H1 (cell line): ENCODE measurements at regions not wholly inside any gene's neighbourhood (a gene's known extent, or its start where the extent isn't known, plus 50 kb on each side); places are given as distances from the start of the nearest gene placed in this dataset.

ENCODE experiments used
- CTCF ChIA-PET: fragments of 300-600 bp; sonication (Branson Sonifier 250); formaldehyde crosslinking; loops from one replicate; lab custom pipeline; 2021; ENCODE audit not compliant: partially characterized antibody; lab: Charles Lee
- POLR2A ChIA-PET: fragments of 300-600 bp; sonication (Branson Sonifier 250); formaldehyde crosslinking; loops from one replicate; lab custom pipeline; 2021; ENCODE audit warnings: inconsistent platforms; ENCODE audit not compliant: partially characterized antibody; lab: Charles Lee
- DNase-seq, 2 experiments: peaks; one replicate each; pipeline versions ENCODE4 v3.0.0 to v3.0.0-alpha.2; 2010 to 2022; ENCODE audit warnings: low spot score in 2 of 2, low read depth in 1 of 2, mixed read lengths in 1 of 2
- FAIRE-seq: peaks from 2 replicates; lab custom pipeline; 2011; peaks lifted over from hg19 to GRCh38; lab: Jason Lieb, UNC
- H2AFZ ChIP-seq: 2 replicates; pipeline ENCODE4 v1.8.1; 2012; ENCODE audit warnings: low read length, inconsistent platforms
- H2AK5ac ChIP-seq: 2 replicates; pipeline ENCODE4 v1.6.1; 2013; ENCODE audit warnings: low read depth, low read length
- H2BK120ac ChIP-seq: replicated peaks from 2 replicates; pipeline ENCODE3; 2013; ENCODE audit warnings: low read depth, low read length, inconsistent platforms
- H2BK12ac ChIP-seq: 2 replicates; pipeline ENCODE4 v1.6.1; 2013; ENCODE audit warnings: low read depth, low read length
- H2BK15ac ChIP-seq: 2 replicates; pipeline ENCODE4 v1.6.1; 2013; ENCODE audit warnings: low read length
- H2BK20ac ChIP-seq: 2 replicates; pipeline ENCODE4 v1.6.1; 2013; ENCODE audit warnings: low read length
- H2BK5ac ChIP-seq: 2 replicates; pipeline ENCODE4 v1.6.1; 2013; ENCODE audit warnings: low read depth, low read length
- H3K14ac ChIP-seq: 2 replicates; pipeline ENCODE4 v1.6.1; 2013; ENCODE audit warnings: inconsistent platforms; ENCODE audit not compliant: insufficient read length
- H3K18ac ChIP-seq: 2 replicates; pipeline ENCODE4 v1.6.1; 2013; ENCODE audit warnings: low read length; ENCODE audit errors: extremely low read depth
- H3K23ac ChIP-seq: 2 replicates; pipeline ENCODE4 v1.6.1; 2013; ENCODE audit warnings: inconsistent platforms; ENCODE audit not compliant: insufficient read length
- H3K23me2 ChIP-seq: 2 replicates; pipeline ENCODE4 v1.6.1; 2013; ENCODE audit warnings: low read depth, low read length
- H3K27ac ChIP-seq: 2 replicates; pipeline ENCODE4 v1.6.1; 2011; ENCODE audit warnings: low read depth, low read length, inconsistent platforms
- H3K27me3 ChIP-seq, 4 experiments: replicated peaks in 1 of 4; 1 replicate in 1 of 4; 2 replicates in 3 of 4; pipeline versions ENCODE4 v1.6.1 to v1.8.1; 2011 to 2013; ENCODE audit warnings: low read length in 3 of 4, mild to moderate bottlenecking in 3 of 4, inconsistent platforms in 2 of 4, mixed read lengths in 2 of 4, moderate library complexity in 1 of 4; ENCODE audit not compliant: control insufficient read depth in 3 of 4, insufficient read depth in 3 of 4; ENCODE audit errors: extremely low read depth in 1 of 4
- H3K36me3 ChIP-seq, 4 experiments: 2 replicates each; pipeline versions ENCODE4 v1.6.1 to v1.8.1; 2011 to 2013; ENCODE audit warnings: mild to moderate bottlenecking in 4 of 4, low read length in 3 of 4, moderate library complexity in 2 of 4, control low read depth in 1 of 4, inconsistent platforms in 1 of 4; ENCODE audit not compliant: insufficient read depth in 4 of 4, control insufficient read depth in 2 of 4
- H3K4ac ChIP-seq: replicated peaks from 2 replicates; pipeline ENCODE3; 2013; ENCODE audit warnings: low read length, low read depth, mixed read lengths, inconsistent platforms; ENCODE audit not compliant: insufficient read length
- H3K4me1 ChIP-seq, 4 experiments: replicated peaks in 1 of 4; 1 replicate in 1 of 4; 2 replicates in 3 of 4; pipeline versions ENCODE4 v1.6.1 to v1.8.1; 2011 to 2013; ENCODE audit warnings: low read length in 3 of 4, inconsistent platforms in 2 of 4, mixed read lengths in 1 of 4; ENCODE audit not compliant: insufficient read depth in 4 of 4, control insufficient read depth in 3 of 4
- H3K4me2 ChIP-seq, 2 experiments: 2 replicates each; pipeline versions ENCODE4 v1.6.1 to v1.8.1; 2011 to 2013; ENCODE audit warnings: low read depth in 2 of 2, low read length in 2 of 2, control low read depth in 1 of 2, inconsistent platforms in 1 of 2, mild to moderate bottlenecking in 1 of 2; ENCODE audit not compliant: insufficient read depth in 1 of 2
- H3K4me3 ChIP-seq, 4 experiments: fragments of 200-600, 300-600 bp in 1 of 4; sonication (generic), shearing (Covaris generic), sonication (Bioruptor Twin) in 1 of 4; 2 replicates each; pipeline versions ENCODE4 v1.5.1 to v1.8.1; 2011 to 2016; ENCODE audit warnings: low read length in 4 of 4, low read depth in 3 of 4, control low read depth in 2 of 4, inconsistent platforms in 2 of 4, mild to moderate bottlenecking in 2 of 4, mixed read lengths in 1 of 4, moderate library complexity in 1 of 4; ENCODE audit not compliant: insufficient read depth in 2 of 4; ENCODE audit errors: extremely low read depth in 1 of 4
- H3K56ac ChIP-seq: replicated peaks from 2 replicates; pipeline ENCODE3; 2013; ENCODE audit warnings: low read depth, mild to moderate bottlenecking, mixed read lengths, low read length, inconsistent platforms; ENCODE audit not compliant: insufficient read length
- H3K79me1 ChIP-seq: 2 replicates; pipeline ENCODE4 v1.6.1; 2013; ENCODE audit warnings: low read depth, low read length, control low read depth
- H3K79me2 ChIP-seq, 2 experiments: 2 replicates each; pipeline versions ENCODE4 v1.6.1 to v1.8.1; 2012 to 2013; ENCODE audit warnings: low read length in 2 of 2, mild to moderate bottlenecking in 2 of 2, inconsistent platforms in 1 of 2; ENCODE audit not compliant: insufficient read depth in 2 of 2, control insufficient read depth in 1 of 2
- H3K9ac ChIP-seq, 4 experiments: replicated peaks in 1 of 4; 1 replicate in 1 of 4; 2 replicates in 3 of 4; pipeline versions ENCODE4 v1.6.1 to v1.8.1; 2011 to 2013; ENCODE audit warnings: low read depth in 3 of 4, low read length in 3 of 4, control low read depth in 2 of 4, mild to moderate bottlenecking in 2 of 4, moderate library complexity in 2 of 4, inconsistent platforms in 1 of 4; ENCODE audit errors: extremely low read depth in 1 of 4
- H3K9me3 ChIP-seq, 2 experiments: 2 replicates each; pipeline versions ENCODE4 v1.6.1 to v1.8.1; 2012 to 2013; ENCODE audit warnings: mild to moderate bottlenecking in 2 of 2, moderate library complexity in 2 of 2, control low read depth in 1 of 2, inconsistent platforms in 1 of 2, low read depth in 1 of 2, low read length in 1 of 2, mixed read lengths in 1 of 2; ENCODE audit not compliant: insufficient read depth in 2 of 2
- H4K20me1 ChIP-seq, 2 experiments: replicated peaks in 1 of 2; 2 replicates each; pipeline versions ENCODE3 to v1.8.1; 2011 to 2013; ENCODE audit warnings: inconsistent platforms in 2 of 2, low read length in 2 of 2, mild to moderate bottlenecking in 1 of 2; ENCODE audit not compliant: insufficient read depth in 2 of 2, control insufficient read depth in 1 of 2
- H4K5ac ChIP-seq: 2 replicates; pipeline ENCODE4 v1.6.1; 2013; ENCODE audit warnings: low read length, low read depth, mixed read lengths, inconsistent platforms; ENCODE audit not compliant: insufficient read length
- H4K8ac ChIP-seq: 2 replicates; pipeline ENCODE4 v1.8.0; 2013; ENCODE audit warnings: mild to moderate bottlenecking, moderate library complexity, low read length, inconsistent platforms; ENCODE audit not compliant: insufficient read depth; ENCODE audit errors: extremely low read depth
- H4K91ac ChIP-seq: replicated peaks from 2 replicates; pipeline ENCODE3; 2013; ENCODE audit warnings: low read length, mixed read lengths, inconsistent platforms; ENCODE audit not compliant: insufficient read length
- CTBP2 ChIP-seq: IDR thresholded peaks from 2 replicates; pipeline ENCODE4 v1.7.0; 2011; ENCODE audit warnings: borderline replicate concordance, mild to moderate bottlenecking, moderate library complexity, mixed read lengths, low read length; ENCODE audit not compliant: insufficient read depth, insufficient read length
- KDM4A ChIP-seq: IDR thresholded peaks from one replicate; pipeline ENCODE4 v1.7.1; 2012; ENCODE audit warnings: low read depth, mild to moderate bottlenecking, moderate library complexity, low read length, inconsistent platforms; ENCODE audit not compliant: severe bottlenecking
- WGBS, 2 experiments: shearing (Covaris generic) in 1 of 2; methylation state at CpG; one replicate each; pipeline versions ENCODE4 v1.1.6 to v1.1.7; 2013 to 2015; ENCODE audit warnings: low lambda C conversion rate in 2 of 2, mixed read lengths in 2 of 2, inconsistent platforms in 1 of 2, low coverage in 1 of 2, missing lambda C conversion rate in 1 of 2; ENCODE audit not compliant: insufficient replicate concordance in 2 of 2, insufficient coverage in 1 of 2, insufficient read length in 1 of 2; ENCODE audit errors: extremely low coverage in 1 of 2, missing lambda C conversion rate in 1 of 2; 5-methylcytosine and 5-hydroxymethylcytosine counted together

DNA sequence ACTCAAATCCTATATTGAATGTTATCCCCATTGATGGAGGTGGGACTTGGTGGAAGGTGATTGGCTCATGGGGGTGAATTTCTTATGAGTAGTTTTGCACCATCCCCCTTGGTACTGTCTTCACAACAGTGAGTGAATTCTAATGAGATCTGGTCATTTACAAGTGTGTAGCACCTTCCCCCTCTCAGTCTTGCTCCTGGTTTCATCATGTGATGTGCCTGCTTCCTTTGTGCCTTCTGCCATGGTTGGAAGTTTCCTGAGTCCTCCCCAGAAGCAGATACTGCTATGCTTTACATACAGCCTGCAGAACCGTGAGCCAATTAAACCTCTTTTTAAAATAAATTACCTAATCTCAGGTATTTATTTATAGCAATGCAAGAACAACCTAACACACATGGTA lies 302.4 kb upstream of the KITLG start:
- H3K9me3 ChIP-seq, result no peaks in the 10 kb centered on the region
- H3K4ac ChIP-seq, result no peak overlapping the region
- H3K4me2 ChIP-seq, result no peak overlapping the region
- ChIA-PET POLR2A (no interaction called here), CTCF (no interaction called here)
- H3K27ac ChIP-seq, result no peak overlapping the region
- no peaks in the 10 kb centered on the region for H3K79me1 ChIP-seq
- no peak overlapping the region for H2BK20ac ChIP-seq
- no peak overlapping the region for H3K9ac ChIP-seq
- H4K20me1 ChIP-seq, result no peaks in the 10 kb centered on the region
- no peak overlapping the region for H3K18ac ChIP-seq
- no peak overlapping the region for H3K4me3 ChIP-seq
- no peaks in the 10 kb centered on the region for H3K4me1 ChIP-seq
- no peak overlapping the region for H2BK120ac ChIP-seq
- H4K91ac ChIP-seq, result no peak overlapping the region
- no peak overlapping the region for H2BK12ac ChIP-seq
- H4K8ac ChIP-seq, result no peak overlapping the region
- no peak overlapping the region for H2BK5ac ChIP-seq
- no peak overlapping the region for H3K56ac ChIP-seq
- no peaks in the 10 kb centered on the region for H3K36me3 ChIP-seq
- H3K79me2 ChIP-seq, result no peaks in the 10 kb centered on the region
- no peak overlapping the region for H2BK15ac ChIP-seq
- FAIRE-seq (no peak), DNase-seq (no peak)
- no peak overlapping the region for H4K5ac ChIP-seq
- no peak overlapping the region for H2AK5ac ChIP-seq
- H2AFZ ChIP-seq, result no peak overlapping the region
- H3K27me3 ChIP-seq, result peaks cover 0 to 1% (median 0%) of the 10 kb centered on the region in 4 experiments; a peak in 1 of 7 replicates
- no peak overlapping the region for H3K23ac ChIP-seq
- H3K23me2 ChIP-seq, result no peaks in the 10 kb centered on the region
- 94% methylated on average over 1 of the region's 1 CpG; no CpG with 5 or more reads in 1 of the 2 experiments for WGBS, 2 experiments
- H3K14ac ChIP-seq, result no peak overlapping the region
- TF ChIP-seq CTBP2, result no peak
- TF ChIP-seq KDM4A, result no peak
